Glutamatergic neuron (in vitro differentiated cells): ENCODE measurements at regions not wholly inside any gene's neighbourhood (a gene's known extent, or its start where the extent isn't known, plus 50 kb on each side); places are given as distances from the start of the nearest gene placed in this dataset.

Experiments used
- DNase-seq: peaks from one replicate; pipeline ENCODE4 v3.0.0; 2022
- H3K27ac Mint-ChIP-seq: one replicate; pipeline ENCODE4 v1.8.0; 2020; ENCODE audit warnings: mild to moderate bottlenecking, mixed read lengths, inconsistent platforms; ENCODE audit not compliant: unreplicated experiment
- H3K27me3 Mint-ChIP-seq: one replicate; pipeline ENCODE4 v1.8.0; 2020; ENCODE audit warnings: mild to moderate bottlenecking, moderate library complexity, mixed read lengths, inconsistent platforms; ENCODE audit not compliant: unreplicated experiment
- H3K36me3 Mint-ChIP-seq: one replicate; pipeline ENCODE4 v1.8.0; 2020; ENCODE audit warnings: mild to moderate bottlenecking, mixed read lengths, inconsistent platforms; ENCODE audit not compliant: unreplicated experiment
- H3K4me1 Mint-ChIP-seq: one replicate; pipeline ENCODE4 v1.8.0; 2020; ENCODE audit warnings: mild to moderate bottlenecking, low read depth, mixed read lengths, inconsistent platforms; ENCODE audit not compliant: unreplicated experiment
- H3K4me3 Mint-ChIP-seq: one replicate; pipeline ENCODE4 v1.8.0; 2020; ENCODE audit warnings: mild to moderate bottlenecking, mixed read lengths, inconsistent platforms; ENCODE audit not compliant: unreplicated experiment
- H3K9me3 Mint-ChIP-seq: one replicate; pipeline ENCODE4 v1.8.0; 2020; ENCODE audit warnings: mild to moderate bottlenecking, moderate library complexity, mixed read lengths, inconsistent platforms; ENCODE audit not compliant: unreplicated experiment
- CTCF ChIP-seq: fragments of 200-600 bp; sonication (generic); IDR thresholded peaks from one replicate; pipeline ENCODE4 v1.5.0; 2021; ENCODE audit not compliant: partially characterized antibody, unreplicated experiment

GRCh38 chr7:22066522-22066921 is 120.8 kb upstream of the CDCA7L start:
- no peak for DNase-seq
- Mint-ChIP-seq H3K4me1 (no peaks in the 10 kb centered on the region), H3K27ac (no peak overlapping the region), H3K9me3 (peaks cover 2% of the 10 kb centered on the region), H3K4me3 (no peak overlapping the region), H3K27me3 (no peaks in the 10 kb centered on the region), H3K36me3 (no peaks in the 10 kb centered on the region)
- TF ChIP-seq CTCF: no peak

- Mint-ChIP-seq H3K9me3 (peaks cover 2% of the 10 kb centered on the region), H3K27me3 (no peaks in the 10 kb centered on the region), H3K4me1 (no peaks in the 10 kb centered on the region), H3K27ac (no peak overlapping the region), H3K36me3 (no peaks in the 10 kb centered on the region), H3K4me3 (no peak overlapping the region)
- DNase-seq: no peak
- TF ChIP-seq CTCF: no peak
These were observed 119.1 kb upstream of the CDCA7L start for GRCh38 chr7:22064816-22065215.

- no peak overlapping the region for H3K4me3 Mint-ChIP-seq
- H3K9me3 Mint-ChIP-seq: no peaks in the 10 kb centered on the region
- H3K36me3 Mint-ChIP-seq: no peaks in the 10 kb centered on the region
- TF ChIP-seq CTCF: no peak
- no peak overlapping the region for H3K27ac Mint-ChIP-seq
- H3K27me3 Mint-ChIP-seq: peaks cover 2% of the 10 kb centered on the region
- H3K4me1 Mint-ChIP-seq: peaks cover 2% of the 10 kb centered on the region
- DNase-seq: no peak
These were observed 116.1 kb upstream of the CDCA7L start for GRCh38 chr7:22061775-22062174.

- H3K36me3 Mint-ChIP-seq: no peaks in the 10 kb centered on the region
These were observed 115.2 kb upstream of the CDCA7L start for GRCh38 chr7:22060863-22061262.

GRCh38 chr7:22060197-22060596 is 114.5 kb upstream of the CDCA7L start:
- TF ChIP-seq CTCF: no peak
- no peak overlapping the region for H3K4me3 Mint-ChIP-seq
- H3K27me3 Mint-ChIP-seq: peaks cover 2% of the 10 kb centered on the region
- no peak overlapping the region for H3K27ac Mint-ChIP-seq
- no peaks in the 10 kb centered on the region for H3K9me3 Mint-ChIP-seq
- no peaks in the 10 kb centered on the region for H3K36me3 Mint-ChIP-seq
- no peak for DNase-seq
- peaks cover 6% of the 10 kb centered on the region for H3K4me1 Mint-ChIP-seq

More at GRCh38 chr7:22060863-22061262, 115.2 kb upstream of the CDCA7L start:
- DNase-seq: no peak
- no peak for TF ChIP-seq CTCF
- Mint-ChIP-seq H3K4me3 (no peak overlapping the region), H3K9me3 (no peaks in the 10 kb centered on the region), H3K4me1 (peaks cover 6% of the 10 kb centered on the region), H3K27ac (no peak overlapping the region), H3K27me3 (peaks cover 2% of the 10 kb centered on the region)
